GF-D8 (cell line): ENCODE measurements at regions not wholly inside any gene's neighbourhood (a gene's known extent, or its start where the extent isn't known, plus 50 kb on each side); places are given as distances from the start of the nearest gene placed in this dataset.

ENCODE experiments used
- DNase-seq: peaks from one replicate; lab custom pipeline; 2025; lab: John Stamatoyannopoulos, UW

DNA sequence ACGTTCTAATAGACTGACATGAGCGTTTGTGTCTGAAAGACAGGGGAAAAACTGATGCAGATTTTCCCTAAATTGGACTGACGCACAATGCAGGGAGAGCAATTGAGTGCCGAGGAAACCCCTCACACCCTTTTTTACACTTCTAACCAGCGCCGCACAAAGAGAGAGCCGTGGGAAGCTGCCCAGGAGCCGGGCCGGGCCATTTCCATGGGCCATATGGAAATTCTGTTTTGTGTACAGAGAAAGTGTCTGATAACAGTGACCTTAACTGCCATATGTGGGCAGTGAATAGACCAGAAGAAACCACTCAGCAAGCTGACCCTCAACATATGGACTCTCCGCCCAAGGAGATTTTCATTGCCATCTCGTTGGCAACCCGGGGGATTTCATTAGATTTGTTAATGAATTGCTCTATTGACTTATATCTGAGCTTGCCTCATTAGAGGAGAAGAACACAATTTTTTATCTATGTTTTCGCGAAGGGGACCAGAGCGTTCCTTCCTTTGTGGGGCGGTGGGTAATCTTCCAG lies 225.9 kb upstream of the IRX3 start:
- no peak for DNase-seq

DNA sequence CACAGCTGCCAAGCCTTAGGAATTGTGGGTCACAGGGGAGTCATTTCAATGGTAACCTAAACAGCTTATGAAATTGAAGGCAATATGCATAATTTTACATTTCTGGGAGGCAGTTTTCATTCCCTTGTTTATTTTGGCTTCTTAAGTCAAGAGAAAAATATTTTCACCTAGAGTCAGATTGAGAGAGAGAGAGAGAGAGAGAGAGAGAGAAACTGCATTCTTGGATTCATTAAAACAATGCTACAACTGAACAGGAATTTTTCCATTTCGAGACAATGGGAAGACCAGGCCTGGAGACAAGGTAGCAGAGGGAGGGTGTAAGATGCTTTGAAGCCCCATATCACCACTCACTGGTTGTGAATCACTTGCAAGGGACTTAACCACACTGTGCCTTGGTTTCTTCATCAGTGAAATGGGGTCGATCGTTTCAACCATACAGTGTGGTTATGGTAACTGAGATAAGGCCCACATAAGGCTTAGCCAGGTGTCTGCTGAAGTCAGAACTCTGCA lies 224.7 kb upstream of the IRX3 start:
- no peak for DNase-seq

DNA sequence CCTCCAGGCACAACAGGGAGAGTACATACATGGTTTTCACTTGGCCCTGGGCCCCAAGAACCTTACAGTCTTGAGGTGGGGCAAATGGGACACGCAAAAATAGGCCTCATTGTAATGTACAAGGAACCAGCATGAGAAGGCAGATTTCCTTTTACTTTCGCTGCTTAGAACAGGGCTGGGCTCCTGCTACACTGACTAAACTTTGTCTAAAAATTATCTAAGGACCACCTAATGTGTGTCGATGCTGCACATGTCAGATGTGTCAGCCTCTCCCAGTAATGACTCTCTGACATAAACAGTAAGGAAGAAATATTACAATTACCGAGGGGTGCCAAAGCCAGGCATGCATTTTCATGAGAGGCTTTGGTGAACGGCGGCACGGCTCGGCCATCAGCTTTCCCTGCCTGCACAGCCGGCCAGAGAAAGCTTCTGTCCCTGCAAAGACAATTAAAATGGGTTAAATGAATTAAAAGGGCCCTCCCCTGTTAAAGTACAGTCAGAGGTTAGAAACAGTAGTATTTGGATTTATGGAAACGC lies 224.2 kb upstream of the IRX3 start:
- no peak for DNase-seq

DNA sequence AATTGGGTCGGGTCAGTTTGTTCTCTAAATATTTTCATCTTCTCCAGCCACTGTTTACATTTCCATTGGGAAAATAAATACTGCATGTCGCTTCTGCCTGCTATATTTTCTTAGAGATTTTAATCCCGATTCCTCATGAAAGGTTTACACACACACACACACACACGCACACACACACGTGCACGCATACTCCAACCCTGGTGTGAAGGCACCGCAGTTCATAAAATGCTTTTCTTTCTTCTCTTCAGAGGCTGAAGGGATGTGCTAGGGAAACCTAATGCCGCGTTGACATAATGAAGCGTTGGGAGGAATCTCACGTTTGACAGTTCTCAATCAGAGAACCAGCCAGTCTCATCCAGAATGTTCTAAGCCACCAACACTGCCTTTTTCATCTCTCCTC lies 222.9 kb upstream of the IRX3 start:
- DNase-seq, result no peak

DNA sequence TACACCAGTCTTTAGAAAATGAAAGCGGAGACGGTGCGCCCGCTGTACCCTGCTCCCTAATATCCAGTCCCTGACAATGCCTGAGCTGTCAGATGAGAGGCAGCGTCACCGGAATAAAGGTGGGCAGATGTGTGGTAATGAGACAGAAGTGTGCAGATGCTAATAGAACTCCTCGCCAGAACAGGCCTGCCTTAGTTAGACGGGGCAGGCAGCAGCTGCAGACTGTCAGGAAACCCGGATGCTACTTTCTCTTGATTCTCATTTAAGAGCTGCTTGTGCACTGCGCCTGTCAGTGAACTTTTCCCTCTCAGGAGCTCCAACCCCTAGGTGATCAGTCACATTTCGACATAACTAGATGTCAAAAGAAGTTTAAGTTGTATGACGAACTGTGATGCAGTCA lies 221.8 kb upstream of the IRX3 start:
- DNase-seq, result no peak

DNA sequence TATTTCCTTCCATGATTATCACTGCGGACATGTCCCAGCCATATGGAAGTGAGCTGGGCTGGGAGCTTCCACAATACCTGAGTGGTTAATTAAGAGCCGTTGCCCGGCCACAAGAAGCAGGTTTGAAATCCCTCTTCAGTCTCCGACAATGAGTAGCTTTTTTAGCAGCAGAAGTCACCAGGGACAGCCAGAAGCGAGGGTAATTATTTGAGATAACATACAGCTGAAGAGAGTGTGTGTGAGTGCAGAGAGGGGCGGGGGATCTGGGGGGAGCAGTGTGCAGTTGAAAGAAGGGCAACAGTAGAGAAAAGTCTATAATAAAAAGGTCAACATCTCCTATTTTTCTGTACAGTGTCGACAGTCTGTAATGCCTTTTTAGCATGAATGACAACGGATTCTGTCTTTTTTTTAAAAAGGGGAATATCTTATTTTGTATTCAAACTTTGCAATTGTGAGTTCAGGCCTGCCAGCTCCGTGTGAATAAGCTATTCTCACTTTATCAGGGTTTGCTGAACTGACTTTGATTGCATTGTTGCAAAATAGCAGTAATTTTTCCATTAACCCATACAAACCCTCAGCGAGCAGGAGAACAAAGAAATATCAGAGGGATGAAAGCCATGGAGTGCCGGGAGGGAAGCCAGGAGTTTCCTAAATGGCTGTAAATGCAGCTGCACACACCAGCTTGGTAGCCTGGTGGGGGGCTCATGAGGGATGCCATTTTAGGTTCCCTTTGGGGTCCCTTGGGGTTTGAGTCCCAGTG lies 220.3 kb upstream of the IRX3 start:
- no peak for DNase-seq

DNA sequence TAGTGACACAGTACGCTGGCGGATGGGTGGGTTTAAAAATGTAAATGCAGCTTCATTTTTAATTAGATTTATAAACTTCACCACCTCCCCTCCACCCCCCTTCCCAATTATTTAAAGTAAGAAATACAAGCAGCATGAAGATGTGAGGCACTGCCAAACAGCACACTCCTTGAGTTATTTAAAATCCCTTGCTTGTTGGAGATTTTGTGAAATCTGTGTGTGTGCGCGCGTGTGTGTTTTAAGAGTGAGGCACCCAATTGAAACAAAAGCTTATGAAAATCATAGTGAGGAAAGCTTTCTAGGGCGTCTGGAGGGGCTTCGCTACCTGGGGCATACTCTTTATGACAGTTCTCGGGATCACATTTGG lies 219.6 kb upstream of the IRX3 start:
- no peak for DNase-seq

DNA sequence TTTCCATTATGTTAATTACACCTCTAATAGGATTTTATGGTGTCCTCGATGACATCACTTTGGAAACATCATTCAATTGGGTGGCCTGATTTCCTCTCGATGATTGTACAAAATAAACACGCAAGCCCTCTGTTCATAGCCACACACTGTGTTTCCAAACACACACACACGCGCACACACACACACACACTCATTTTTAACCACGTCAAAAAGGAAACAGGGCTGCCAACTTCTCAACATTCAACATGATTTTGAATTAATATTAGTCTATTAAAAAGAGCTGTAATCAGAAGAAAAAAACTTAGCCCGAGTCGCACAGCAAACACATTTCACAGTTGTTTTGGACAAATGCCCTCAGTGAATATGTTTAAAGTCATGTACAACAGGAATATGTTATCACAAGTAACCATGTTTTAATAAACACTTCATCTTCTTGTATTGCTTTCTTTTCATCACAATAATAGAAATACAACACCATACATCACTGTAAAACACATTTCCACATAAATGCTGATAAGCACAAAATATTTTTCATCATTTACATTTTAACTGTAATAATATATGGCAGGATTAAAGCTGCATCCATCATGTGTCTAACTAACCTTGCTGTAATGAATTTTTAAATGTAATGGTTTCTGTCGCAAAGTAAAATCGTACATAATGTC lies 219.1 kb upstream of the IRX3 start:
- no peak for DNase-seq

DNA sequence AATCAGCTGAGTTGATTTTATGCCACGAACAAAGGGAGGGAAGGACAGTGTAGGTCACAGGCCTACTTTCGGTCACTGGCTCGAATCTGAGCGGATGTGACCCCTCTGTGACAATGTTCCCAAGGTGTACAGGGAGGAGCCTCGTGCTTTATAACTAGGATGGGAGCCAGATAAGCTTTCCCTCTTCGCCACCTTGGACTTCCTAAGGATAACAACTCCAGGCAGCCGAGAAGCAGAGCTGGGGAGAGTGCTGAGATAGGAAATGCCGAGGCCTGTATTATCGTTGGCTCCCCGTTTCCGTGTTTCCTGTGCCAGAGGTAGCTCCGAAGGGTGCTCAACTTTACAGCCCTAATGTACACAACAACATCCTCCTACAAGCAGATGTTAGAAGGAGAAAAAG lies 217.8 kb upstream of the IRX3 start:
- DNase-seq, result no peak

DNA sequence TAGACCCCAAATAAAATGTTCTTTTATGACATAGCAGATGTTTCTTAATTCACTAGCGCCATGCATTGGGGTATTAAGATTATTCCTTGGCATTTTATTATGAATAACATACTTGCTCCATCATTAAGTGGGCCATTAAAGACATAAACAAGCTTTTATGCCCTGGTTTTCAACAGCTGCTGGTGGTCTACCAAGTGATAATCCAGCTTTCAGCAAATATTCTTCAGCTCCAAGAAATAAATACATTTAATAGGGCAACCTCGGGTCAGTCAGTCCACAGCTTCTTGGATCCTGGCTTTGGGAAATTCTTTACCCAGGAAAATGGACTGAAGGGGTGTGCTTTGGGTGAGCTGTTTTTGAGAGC lies 217.3 kb upstream of the IRX3 start:
- no peak for DNase-seq

DNA sequence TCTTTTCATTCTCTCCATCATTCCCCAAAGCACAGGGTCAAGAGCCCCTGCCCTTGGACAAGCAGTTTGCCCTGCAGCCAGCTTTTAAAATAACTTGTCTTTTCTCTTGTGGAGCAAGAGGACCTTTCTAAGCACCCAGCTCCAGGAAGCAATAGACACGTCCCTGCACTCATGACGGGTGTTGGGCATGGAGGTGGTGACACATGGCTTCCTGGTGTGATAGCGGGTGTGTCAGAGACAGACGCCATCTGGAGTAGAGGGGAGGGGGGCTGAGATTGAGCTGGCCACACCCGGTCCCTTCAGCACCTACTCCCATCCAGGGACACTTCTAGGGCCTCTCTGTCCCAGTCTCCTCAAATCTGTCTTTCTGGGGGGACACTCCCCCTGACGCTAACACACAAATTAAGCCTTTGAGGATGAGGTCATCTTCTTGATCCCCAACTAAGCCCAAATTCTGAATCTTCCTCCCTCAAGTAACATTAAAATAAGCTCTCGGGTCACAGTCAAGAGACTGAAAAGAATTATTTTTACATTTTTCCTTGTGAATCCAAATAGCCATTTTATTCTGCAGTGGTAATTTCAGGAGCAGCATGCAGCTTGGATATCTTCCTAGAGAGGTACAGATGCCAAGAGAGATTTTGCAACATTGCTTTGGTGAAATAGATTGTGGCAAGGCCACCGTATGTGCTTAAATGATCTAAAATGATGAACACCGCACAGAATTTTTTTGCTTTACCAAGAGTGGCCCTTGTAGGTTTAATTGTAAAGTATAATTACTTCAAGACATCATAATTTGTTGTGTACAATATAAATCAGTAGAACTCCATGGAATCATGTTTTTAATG lies 216.6 kb upstream of the IRX3 start:
- no peak for DNase-seq

DNA sequence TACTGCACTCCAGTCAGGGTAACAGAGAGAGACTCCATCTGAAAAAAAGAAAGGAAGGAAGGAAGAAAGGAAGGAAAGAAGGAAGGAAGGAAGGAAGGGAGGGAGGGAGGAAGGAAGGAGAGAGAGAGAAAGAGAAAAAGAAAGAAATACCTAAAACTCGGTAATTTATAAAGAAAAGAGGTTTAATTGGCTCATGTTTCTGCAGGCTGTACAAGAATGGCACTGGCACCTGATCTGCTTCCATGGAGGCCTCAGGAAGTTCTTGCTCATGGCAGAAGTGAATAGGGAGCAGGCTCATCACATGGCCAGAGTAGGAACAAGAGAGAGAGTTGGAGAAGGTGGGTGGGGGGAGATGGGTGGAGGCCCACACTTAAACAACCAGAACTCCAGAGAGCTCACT lies 215.2 kb upstream of the IRX3 start:
- DNase-seq, result no peak

DNA sequence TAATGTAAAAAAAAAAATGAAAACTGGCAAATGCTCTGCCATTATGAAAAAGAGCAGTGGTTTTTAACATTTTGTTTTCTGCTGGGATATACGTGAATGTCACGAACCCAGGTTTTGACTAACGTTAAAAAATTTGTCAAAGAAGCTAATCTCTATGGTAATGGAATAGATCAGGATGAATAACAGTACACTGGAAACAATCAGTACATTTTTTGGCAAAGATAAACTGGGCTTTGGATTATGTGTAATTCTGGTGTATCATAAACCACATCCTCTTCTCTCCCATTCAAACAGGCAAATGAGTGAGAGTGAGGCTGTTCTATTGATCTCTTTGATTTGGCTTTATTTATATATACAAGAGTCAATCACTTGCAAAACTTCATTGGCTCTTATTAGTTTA lies 207.0 kb upstream of the IRX3 start:
- no peak for DNase-seq

DNA sequence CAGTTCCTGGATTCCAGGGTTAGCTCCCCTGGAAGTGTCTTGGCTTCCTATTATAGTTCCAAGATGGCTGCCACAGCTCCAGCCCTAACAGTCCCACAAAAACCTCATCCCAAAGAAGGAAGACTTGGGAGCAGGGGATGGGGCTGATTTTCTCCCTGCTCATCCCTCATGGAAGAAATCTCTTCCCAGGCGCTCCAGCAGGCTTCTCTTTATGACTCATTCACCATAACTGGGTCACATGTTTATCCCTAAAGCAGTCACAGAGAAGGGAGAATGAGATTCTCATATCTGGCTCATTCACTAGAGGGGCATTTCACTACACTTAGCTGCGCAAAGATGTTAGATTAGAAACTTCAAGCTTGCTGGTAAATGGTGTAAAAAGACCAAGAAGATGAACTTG lies 206.5 kb upstream of the IRX3 start:
- DNase-seq, result no peak

DNA sequence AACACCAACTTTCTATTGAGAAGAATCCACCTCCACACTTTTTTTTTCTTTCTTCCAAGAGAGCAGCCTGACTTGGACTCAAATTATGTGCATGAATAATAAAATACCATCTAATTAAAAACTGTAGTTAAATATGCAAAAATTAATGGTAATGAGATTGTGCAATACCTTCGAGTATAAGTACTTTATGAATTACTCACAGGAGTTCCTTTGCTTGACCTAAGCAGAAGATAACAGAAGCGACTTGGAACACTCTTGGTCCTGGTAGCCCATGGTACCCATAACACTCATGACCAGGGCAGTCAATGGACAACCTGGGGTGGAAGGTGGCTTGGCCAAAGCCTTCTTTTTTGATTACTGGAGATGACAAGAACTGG lies 203.5 kb upstream of the IRX3 start:
- DNase-seq, result no peak

DNA sequence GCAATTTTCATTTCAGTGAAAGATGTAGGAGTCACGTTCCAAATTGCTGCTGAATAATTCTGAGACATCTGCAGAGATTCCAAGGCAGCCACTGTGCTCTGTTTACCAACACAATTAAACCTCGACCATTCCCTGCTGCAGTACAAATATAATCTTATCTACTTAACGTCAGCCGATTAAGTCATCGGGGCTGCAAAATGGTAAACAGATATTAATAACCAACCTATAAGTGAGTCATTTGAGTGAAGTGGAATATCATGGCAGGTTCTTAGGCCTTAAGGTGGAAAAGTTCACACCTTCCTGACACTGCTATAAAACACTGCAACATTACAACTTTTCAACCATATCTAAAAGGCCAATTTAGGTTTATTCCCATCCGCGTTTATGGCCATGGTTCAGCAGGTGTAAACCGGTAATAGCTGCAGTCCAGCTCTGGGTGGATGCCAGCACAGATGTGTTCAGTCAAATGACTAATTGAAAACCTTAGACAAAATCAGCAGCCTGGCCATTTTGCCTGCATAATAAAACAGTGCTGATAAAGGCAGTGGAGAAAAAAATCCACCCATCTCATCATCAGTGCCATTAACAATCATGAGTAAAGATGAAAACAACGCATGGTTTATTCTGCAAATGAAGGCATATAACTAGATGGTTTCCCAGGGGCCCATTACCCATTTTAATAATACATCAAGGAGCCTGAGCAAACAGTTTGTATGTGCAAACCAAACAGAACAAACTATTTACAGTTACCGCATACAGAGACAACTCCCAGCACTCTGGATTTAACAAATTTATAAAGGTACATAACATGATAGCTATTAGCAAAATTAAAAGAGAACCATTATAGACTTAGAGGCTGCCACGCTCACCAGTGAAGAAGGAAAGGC lies 202.9 kb upstream of the IRX3 start:
- DNase-seq, result no peak

DNA sequence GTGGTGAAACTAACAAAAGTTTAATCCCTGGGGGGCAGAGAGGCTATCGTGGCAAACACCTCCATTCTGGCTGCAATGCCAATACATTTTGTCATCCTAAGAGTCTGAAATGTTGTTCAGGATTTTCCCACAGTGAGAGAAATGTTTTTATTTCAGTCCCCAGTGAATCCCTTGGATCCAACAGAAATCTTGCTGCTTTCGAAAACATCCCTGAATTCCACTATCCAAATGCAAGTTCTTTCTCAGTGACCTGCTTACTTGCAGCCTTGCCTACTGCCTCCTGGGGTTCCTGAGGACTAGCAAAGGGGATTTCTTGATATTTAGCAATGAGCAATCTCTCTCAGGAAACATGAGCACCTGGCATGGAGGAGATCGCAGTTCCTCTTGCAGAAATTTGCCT lies 202.1 kb upstream of the IRX3 start:
- DNase-seq, result no peak

DNA sequence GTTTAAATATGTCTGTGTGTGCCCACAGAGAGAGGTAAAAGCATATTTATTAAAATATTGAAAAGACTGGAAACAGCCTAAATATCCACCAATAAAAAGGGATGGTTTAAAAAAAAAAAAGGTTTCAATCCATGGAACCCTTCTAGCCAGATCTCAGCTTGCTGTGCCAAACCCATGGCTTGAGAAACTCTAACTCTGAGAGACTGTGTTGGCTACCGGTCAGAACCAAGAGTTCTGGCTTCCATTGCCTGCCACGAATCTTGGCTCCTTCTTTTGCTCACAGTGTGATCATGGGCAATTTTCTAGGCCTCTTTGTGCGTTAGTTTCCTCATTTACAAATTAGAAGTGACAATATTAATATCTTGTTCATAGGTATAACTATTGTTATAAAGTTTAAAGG lies 201.3 kb upstream of the IRX3 start:
- DNase-seq, result no peak

DNA sequence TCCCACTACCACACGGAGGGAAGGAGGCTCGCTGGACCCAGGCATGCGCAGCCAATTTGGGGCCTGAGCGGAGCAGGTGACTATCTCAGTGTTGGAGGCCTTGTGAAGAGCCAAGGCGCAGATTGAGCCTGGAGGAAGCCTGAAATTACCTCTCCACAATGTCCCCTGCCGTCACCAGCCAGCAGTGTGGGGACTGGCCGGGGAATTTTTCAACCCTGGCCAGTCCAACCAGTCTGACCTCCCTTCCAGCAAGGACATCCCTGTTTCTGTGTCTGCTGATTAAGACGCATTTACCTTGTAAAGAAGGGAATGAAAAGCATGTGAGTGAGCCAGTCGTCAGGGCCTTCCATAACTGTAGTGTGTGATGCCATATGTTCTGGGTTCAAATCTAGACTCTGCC lies 198.1 kb upstream of the IRX3 start:
- no peak for DNase-seq

DNA sequence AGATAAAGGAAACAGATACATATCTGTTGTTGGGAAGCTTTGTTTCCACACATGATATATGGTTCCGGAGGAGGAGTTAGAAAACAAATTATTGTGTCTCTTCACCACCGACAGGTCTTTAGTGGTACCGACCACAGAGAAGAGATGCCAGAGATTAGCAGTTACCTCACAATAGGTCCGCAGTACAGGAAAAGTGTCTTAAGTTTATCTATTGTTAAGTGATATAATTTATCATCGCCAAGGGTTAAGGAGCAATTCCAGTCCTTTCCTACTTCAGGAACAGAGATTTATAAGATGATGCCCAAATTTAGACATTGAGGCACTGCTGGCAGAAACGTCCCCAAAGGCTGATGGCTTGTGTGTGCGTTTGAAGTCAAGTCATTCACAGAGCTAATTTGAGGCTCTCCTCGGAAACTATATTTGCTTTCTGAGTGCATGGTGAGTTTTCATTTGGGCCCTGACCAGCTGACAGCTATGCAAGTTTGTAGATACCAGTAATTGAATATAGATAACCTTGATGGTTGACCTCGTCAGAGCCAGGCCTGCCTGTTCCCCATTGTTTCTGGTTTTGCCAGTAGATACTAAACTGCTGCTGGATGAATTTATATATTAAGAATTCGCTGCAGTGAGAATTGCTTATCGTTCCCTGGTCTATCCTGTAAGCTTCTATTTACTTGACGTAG lies 196.4 kb upstream of the IRX3 start:
- DNase-seq, result no peak

DNA sequence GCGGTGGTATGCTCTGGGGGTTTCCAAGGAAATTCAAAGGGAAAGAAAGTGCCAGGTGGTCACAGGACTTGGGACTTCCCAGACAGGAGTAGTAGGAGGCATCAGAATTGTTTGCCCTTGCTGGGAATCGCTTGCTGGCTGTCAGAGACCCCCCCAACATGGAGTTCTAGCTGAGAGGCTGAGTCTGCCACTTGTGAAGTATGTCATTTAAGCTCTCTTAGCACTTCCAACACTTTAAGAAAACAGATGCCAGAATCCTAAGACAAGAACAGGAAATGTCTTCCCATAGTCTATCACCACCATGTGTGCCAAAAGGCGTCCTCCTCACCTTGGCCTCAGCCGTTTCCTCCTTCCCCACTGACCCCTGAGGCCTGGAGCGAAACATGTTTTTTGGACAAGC lies 193.8 kb upstream of the IRX3 start:
- no peak for DNase-seq
